ENCODE measurements at regions not wholly inside any gene's neighbourhood (a gene's known extent, or its start where the extent isn't known, plus 50 kb on each side); places are given as distances from the start of the nearest gene placed in this dataset.

- no peak overlapping the region for H3K27ac Mint-ChIP-seq
- intact Hi-C loops (cut with micrococcal nuclease), result no loop called here
- H3K4me3 Mint-ChIP-seq, result peak overlapping the region in 1 of 2 donors; percentile 3
- no peaks in the 10 kb centered on the region for H3K36me3 Mint-ChIP-seq
- no peak for DNase-seq
- H2AFZ ChIP-seq (ENCODE audit: insufficient read depth, low read depth, low read length, poor library complexity, severe bottlenecking), result no peak overlapping the region
- peaks cover 0 to 9% (median 0%) of the 10 kb centered on the region in 3 donors for H3K27me3 Mint-ChIP-seq (ENCODE audit: low read depth in 3 of 3)
- H3K79me2 ChIP-seq (ENCODE audit: insufficient read depth, low read length), result no peaks in the 10 kb centered on the region
- no peak overlapping the region for H3K27ac ChIP-seq (ENCODE audit: low read depth in 1 of 2, low read length in 2 of 2)
- H3K4me3 ChIP-seq (replicated peaks in 1 of 3; ENCODE audit: low read depth in 2 of 3, low read length in 3 of 3), result no peak overlapping the region
- no peaks in the 10 kb centered on the region for H3K27me3 ChIP-seq (ENCODE audit: control insufficient read depth in 2 of 2, insufficient read depth in 2 of 2, low read length in 2 of 2)
- H3K36me3 ChIP-seq (replicated peaks in 1 of 2; ENCODE audit: control insufficient read depth in 1 of 2, insufficient read depth in 2 of 2, low read length in 2 of 2), result no peaks in the 10 kb centered on the region
- peaks cover 4 to 12% (median 8%) of the 10 kb centered on the region in 7 donors for H3K9me3 Mint-ChIP-seq
- no peak overlapping the region for H3K9ac ChIP-seq (ENCODE audit: insufficient read depth, low read length, poor library complexity, severe bottlenecking)
- H3K9me3 ChIP-seq (replicated peaks in 1 of 2; ENCODE audit: control insufficient read depth in 1 of 2, insufficient read depth in 1 of 2, low read length in 2 of 2), result peaks cover 4 to 5% of the 10 kb centered on the region in 2 donors
- 86% methylated on average over 5 of the region's 8 CpGs for WGBS (ENCODE audit: insufficient coverage)
- no peak for TF ChIP-seq CTCF (IDR thresholded peaks at IDR 0.05)
- no peak overlapping the region for H3K4me2 ChIP-seq (replicated peaks; ENCODE audit: extremely low read depth, low read length, poor library complexity, severe bottlenecking)
- H3K4me1 Mint-ChIP-seq, result no peaks in the 10 kb centered on the region
- no peaks in the 10 kb centered on the region for H3K4me1 ChIP-seq (ENCODE audit: control insufficient read depth in 1 of 2, insufficient read depth in 2 of 2, low read length in 2 of 2)
- H4K20me1 ChIP-seq (ENCODE audit: insufficient read depth, low read length), result no peaks in the 10 kb centered on the region
Measured at GRCh38 chr1:81654147-81654546, 146.6 kb upstream of the ADGRL2 start.

DNA sequence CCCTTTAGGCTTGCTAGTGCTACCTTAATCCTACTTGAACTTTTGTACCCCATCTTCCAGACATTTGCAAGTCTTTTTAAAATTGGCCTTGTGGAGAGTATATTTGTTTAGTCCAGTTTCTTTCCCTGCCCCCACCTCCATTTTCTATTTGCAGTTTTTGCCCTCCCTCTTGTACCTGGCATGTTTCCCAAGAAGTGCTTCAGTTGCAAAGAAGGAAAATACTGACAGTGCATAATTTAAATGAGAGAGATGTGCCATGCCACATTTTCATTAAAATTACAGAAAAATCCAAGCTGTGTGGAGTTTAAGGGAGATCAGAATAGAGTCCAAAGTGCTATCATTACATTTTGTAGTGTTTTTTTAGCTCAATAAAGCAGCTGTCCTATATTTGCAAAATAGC, 150.0 kb upstream of the ADGRL2 start:
- Histone ChIP-seq H3K36me3 (replicated peaks in 1 of 2; ENCODE audit: control insufficient read depth in 1 of 2, insufficient read depth in 2 of 2, low read length in 2 of 2) (no peaks in the 10 kb centered on the region), H3K4me2 (replicated peaks; ENCODE audit: extremely low read depth, low read length, poor library complexity, severe bottlenecking) (no peak overlapping the region), H3K4me3 (replicated peaks in 1 of 3; ENCODE audit: low read depth in 2 of 3, low read length in 3 of 3) (no peak overlapping the region), H3K4me1 (ENCODE audit: control insufficient read depth in 1 of 2, insufficient read depth in 2 of 2, low read length in 2 of 2) (no peaks in the 10 kb centered on the region), H2AFZ (ENCODE audit: insufficient read depth, low read depth, low read length, poor library complexity, severe bottlenecking) (no peak overlapping the region), H3K9me3 (replicated peaks in 1 of 2; ENCODE audit: control insufficient read depth in 1 of 2, insufficient read depth in 1 of 2, low read length in 2 of 2) (peaks cover 4 to 5% of the 10 kb centered on the region in 2 donors), H4K20me1 (ENCODE audit: insufficient read depth, low read length) (no peaks in the 10 kb centered on the region), H3K27me3 (ENCODE audit: control insufficient read depth in 2 of 2, insufficient read depth in 2 of 2, low read length in 2 of 2) (no peaks in the 10 kb centered on the region), H3K27ac (ENCODE audit: low read depth in 1 of 2, low read length in 2 of 2) (no peak overlapping the region), H3K9ac (ENCODE audit: insufficient read depth, low read length, poor library complexity, severe bottlenecking) (no peak overlapping the region), H3K79me2 (ENCODE audit: insufficient read depth, low read length) (no peaks in the 10 kb centered on the region)
- Mint-ChIP-seq H3K36me3 (no peaks in the 10 kb centered on the region), H3K27ac (no peak overlapping the region), H3K9me3 (peaks cover 4 to 10% (median 8%) of the 10 kb centered on the region in 7 donors), H3K4me1 (no peaks in the 10 kb centered on the region), H3K27me3 (ENCODE audit: low read depth in 3 of 3) (peaks cover 0 to 4% (median 0%) of the 10 kb centered on the region in 3 donors), H3K4me3 (no peak overlapping the region)
- no peak for DNase-seq
- intact Hi-C loops (cut with micrococcal nuclease), result no loop called here
- no peak for TF ChIP-seq CTCF (IDR thresholded peaks at IDR 0.05)
